Activated CD4-positive, alpha-beta T cell treated with anti-CD3 and anti-CD28 coated beads, Interleukin-2, amount 50 U/mL, for 4 hours (primary cell): ENCODE measurements at regions not wholly inside any gene's neighbourhood (a gene's known extent, or its start where the extent isn't known, plus 50 kb on each side); places are given as distances from the start of the nearest gene placed in this dataset.

Source experiments
- DNase-seq, 2 experiments: peaks; one replicate each; pipeline ENCODE4 v3.0.0-alpha.2; 2020

- no peak for DNase-seq
Measured at GRCh38 chr21:43301409-43302061, 125.4 kb downstream of the SIK1 start.

GRCh38 chr21:43300496-43301408 is 126.2 kb downstream of the SIK1 start:
- no peak for DNase-seq

GRCh38 chr21:43299441-43300277 is 127.3 kb downstream of the SIK1 start:
- DNase-seq, result no peak

GRCh38 chr21:43298546-43299440 is 128.1 kb downstream of the SIK1 start:
- no peak for DNase-seq

- no peak for DNase-seq
Measured at GRCh38 chr21:43297989-43298388, 128.9 kb downstream of the SIK1 start.

GRCh38 chr21:43297391-43297981 is 128.7 kb downstream of the CRYAA start:
- no peak for DNase-seq

- no peak for DNase-seq
Measured at GRCh38 chr21:43295066-43295958, 126.5 kb downstream of the CRYAA start.

GRCh38 chr21:43294194-43294902 is 125.5 kb downstream of the CRYAA start:
- DNase-seq, result no peak

GRCh38 chr21:43292866-43293142 is 124.0 kb downstream of the CRYAA start:
- no peak for DNase-seq

GRCh38 chr21:43292041-43292865 is 123.4 kb downstream of the CRYAA start:
- no peak for DNase-seq

GRCh38 chr21:43291347-43291950 is 122.6 kb downstream of the CRYAA start:
- DNase-seq, result no peak

GRCh38 chr21:43290421-43291346 is 121.9 kb downstream of the CRYAA start:
- DNase-seq, result no peak

- no peak for DNase-seq
Measured at GRCh38 chr21:43289966-43290365, 121.2 kb downstream of the CRYAA start.

- DNase-seq, result no peak
Measured at GRCh38 chr21:43289442-43289841, 120.6 kb downstream of the CRYAA start.

GRCh38 chr21:43287795-43288755 is 119.3 kb downstream of the CRYAA start:
- DNase-seq, result no peak

GRCh38 chr21:43287111-43287760 is 118.4 kb downstream of the CRYAA start:
- DNase-seq, result no peak
